ENCODE measurements at regions not wholly inside any gene's neighbourhood (a gene's known extent, or its start where the extent isn't known, plus 50 kb on each side); places are given as distances from the start of the nearest gene placed in this dataset.

DNA sequence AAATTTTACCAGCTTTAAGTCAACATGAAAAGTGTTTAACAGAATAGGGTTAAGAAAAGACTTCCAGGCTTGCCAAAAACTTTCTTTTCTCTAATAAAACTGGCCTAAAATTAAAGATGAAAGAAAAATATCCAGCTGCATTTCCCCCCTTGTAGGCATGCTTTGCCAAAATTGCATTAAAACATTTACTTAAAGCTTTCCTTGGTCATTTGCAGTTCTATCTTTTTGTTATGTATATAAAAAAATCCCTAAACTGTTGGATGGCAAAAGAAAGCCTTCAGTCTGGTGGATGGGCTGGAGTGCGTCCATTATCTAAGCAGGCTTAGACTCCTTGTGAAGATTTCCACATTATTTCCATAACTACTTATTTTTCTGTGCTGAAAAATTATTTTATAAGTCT, 105.4 kb upstream of the DSEL start:
- DNase-seq: no peak

DNA sequence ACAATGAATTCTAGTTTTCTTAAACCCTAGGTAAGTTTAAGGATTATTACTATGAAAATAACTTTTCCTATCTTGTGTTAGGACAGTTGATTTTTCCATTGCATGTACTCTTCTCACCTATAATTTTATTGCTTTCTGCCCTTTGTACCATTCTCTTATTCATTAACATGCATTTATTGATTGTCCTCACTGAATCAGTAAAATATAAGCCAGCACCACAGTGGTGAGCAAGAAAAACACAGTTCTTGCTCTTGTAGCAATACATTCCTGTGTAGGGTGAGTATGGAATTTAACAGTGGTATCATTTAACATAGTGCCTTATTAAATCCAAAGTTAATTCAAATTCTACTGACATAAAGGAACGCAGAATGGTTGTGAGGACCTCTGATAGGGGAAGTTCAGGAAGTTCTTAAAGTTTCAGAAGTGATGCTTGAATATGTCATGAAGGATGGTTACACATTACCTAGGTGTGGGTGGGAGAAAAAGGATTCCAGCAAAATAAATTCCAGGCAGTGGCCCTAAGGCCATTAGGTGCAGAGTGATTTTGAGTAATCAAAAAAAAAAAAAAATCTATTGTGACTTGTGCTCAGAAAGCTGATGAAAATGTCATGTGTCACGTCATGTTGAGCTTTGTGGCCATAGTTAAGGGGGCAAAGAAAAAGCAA, 104.7 kb upstream of the DSEL start:
- no peak for DNase-seq

DNA sequence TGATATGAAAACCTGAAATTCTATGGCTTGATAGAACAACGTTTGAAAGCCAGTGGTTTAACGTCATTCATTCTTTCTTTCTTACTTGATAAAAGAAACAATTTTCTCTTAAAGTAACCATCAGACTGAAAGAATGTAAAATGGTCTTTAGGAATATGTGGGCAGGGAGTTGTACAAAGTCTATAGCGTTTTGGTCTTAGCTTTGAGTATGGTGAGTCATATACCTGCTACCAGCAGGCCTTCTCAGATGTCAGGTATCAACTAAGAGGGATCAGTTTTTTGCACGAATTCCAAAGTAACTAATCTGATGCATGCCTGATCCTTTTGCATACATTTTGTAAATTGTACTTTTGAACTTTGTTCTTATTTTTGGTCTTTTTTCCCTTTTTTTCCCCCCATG, 101.5 kb upstream of the DSEL start:
- DNase-seq: no peak

DNA sequence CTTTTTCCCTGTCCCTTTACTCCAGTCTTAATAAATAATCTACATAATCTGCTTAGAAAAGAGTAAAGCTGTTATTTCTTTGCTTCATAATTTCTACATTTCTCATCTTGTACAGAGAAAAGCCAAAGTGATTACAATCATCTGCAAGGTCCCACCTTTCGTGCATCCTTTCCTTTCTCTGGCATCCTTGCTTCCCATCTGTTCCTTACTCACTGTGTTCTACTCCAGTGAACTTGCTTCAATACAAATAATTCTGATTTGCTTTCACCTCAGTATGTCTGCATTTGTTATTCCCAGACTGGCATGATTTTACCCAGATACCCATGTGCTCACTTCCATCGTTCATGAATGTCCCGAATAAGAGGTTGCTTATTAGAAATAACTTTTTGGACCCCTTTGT, 99.4 kb upstream of the DSEL start:
- no peak for DNase-seq

DNA sequence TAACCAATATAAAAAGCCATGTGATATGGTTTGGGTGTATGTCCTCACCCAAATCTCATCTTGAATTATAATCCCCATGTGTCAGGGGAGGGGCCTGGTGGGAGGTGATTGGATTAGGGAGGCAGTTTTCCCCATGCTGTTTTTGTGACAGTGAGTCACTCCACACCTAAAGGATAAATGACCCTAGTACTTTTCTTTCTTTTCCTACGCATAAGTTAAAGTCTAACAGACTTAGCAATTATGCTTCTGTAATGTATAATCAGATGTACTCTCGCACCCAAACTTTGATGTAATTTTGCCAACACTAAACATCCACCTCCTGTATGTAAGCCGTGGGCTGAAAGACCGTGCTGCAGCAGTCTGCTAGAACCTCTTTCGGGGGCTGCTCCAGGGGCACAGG, 97.2 kb upstream of the DSEL start:
- DNase-seq: no peak

DNA sequence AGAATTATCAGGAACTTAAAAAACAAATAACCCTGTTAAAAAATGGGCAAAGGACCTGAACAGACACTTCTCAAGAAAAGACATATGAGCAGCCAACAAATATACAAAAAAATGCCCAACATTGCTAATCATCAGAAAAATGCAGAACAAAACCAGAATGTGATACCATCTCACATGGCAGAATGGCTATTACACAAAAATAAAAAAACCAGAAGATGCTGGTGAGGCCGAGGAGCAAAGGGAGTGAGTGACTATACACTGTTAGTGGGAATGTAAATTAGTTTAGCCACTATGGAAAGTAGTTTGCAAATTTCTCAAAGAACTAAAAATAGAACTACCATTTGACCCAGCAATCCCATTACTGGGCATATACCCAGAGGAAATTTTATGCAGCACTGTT, 95.8 kb upstream of the DSEL start:
- DNase-seq: no peak

DNA sequence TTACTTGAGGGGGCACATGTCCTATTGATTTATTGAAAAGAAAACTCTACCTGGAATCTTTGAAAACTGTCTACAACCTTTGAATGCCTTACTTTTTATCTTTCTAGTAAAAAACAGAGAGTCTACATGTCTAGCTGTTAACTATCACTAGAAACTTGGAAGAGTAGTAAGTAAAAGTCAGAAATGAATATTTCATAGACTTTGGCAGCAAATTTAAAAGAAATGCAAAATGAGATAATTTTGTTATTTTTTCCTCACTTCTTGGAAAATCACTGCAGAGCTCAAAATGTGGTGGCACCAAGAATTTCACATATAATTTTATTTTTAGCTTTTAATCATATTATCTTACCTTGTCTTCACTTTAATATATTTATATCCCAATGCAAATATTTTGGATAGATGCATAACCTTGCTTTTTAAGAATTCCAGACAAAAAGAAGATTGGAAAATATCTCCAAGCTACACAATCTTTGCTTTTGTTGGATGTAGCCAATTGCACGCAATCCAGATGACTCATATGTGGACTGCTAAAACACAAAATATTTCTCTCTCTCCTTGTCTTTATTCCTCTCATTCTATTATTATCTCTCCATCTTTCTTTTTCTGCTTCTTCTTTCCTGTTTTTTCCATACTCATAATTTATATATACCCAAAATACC, 92.2 kb upstream of the DSEL start:
- DNase-seq: no peak

DNA sequence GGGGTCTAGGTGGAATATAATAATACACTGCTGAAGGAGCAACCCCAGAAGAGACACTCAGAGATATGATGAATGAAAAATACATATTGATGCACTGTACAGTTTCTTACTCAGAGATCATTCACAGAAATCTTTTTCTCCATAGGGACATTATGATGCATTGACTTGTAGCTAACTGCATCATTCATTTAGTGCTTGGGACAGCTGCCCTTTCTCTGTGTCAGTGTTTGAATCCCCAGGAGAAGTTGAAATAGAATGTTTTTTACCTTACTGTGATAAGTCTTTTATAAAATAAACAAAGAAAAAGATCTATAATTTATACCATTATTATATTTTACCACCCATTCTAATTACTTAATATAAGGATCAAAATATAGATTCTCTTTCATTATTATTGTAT, 91.7 kb upstream of the DSEL start:
- DNase-seq: no peak

DNA sequence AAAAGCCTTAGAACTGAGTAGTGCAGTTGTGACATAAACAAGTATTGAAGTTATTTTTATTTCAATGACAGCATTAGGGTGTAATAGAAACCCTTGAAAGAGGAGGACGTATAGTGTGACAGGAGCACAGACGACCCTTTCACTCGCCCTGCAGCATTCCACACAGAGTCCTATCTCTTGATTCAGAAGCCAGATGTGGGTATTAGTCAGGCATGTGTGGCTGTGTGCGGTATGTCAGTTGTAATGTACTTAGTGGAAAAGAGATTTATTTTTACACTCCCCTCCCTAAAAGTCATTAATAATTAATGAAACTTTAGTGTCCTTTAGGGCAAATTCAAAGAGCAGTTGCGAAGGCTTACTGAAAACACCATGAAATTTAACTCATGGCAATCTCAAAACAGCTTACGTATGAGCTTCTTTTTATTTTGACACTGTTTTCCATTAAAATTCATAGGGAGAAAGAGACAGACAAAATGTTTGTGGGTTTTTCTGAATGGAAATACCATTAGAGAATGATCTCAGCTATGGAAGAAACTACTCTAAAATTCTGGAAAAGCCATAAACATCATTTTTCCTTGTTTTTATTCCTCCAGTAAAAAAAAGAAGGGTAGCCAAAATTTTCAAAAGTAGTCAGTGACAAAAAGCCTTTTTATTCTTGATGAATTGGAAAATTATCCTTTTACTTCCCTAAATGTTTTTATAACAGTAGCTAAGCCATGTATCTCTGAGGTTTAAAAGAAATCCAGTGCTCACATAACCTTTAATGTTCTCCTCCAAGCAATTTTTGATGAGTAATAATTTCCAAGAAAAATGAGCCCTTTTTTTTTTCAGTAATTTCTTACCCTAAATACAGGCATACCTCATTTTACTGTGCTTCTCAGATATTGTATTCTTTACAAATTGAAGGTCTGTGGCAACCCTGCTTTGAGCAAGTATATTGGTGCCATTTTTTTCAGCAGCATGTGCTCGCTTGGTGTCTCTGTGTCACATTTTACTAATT, 84.0 kb upstream of the DSEL start:
- DNase-seq: no peak

DNA sequence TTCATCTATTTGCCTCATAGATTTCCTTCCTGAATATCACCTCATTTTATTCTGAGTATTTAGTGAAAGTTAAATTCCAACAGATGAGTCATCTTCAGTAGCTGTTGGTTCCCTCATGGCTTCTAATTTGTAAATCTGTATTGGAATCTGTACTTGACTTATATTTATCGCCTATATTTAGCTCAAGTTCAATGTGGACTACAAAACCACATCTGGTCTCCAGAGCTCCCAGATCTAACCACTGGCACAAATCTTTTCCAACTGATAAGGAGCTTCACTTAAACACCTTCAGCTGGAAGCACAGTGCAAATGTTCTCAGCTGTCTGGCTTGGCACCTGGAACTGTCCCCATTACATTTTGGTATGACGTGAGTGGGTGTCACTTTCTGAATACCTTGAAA, 82.8 kb upstream of the DSEL start:
- DNase-seq: no peak

DNA sequence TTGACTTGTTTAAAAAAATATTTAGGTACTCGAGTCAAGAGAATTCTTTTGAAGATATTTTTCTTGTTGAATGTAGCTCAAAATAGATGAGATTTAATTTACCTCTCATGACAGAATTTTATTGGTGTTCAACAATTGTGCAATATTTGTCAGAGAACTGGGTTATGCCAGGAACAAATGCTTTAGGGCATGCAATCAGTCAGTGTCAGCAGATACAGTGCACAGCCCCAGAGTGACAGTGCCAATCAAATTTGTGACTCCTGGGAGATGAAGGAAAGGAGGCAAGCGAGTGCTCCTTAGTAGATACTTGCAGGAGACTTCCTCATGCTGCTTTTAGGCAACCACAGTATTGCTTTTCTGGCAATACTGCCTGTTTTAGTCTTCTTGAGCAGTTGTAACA, 81.2 kb upstream of the DSEL start:
- DNase-seq: no peak

DNA sequence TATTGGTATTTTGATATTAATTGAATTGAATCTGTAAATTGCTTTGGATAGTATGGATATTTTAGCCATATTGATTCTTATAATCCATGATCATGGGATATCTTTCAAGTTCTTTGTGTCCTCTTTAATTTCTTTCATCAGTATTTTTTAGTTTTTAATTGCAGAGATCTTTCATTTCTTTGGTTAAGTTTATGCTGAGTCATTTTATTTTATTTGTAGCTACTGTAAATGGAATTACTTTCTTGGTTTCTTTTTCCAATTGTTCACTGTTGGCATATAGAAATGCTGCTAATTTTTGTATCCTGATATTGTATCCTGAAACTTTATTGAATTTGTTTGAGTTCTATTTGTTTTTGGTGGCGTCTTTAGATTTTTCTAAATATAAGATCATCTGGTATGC, 79.5 kb upstream of the DSEL start:
- DNase-seq: no peak

DNA sequence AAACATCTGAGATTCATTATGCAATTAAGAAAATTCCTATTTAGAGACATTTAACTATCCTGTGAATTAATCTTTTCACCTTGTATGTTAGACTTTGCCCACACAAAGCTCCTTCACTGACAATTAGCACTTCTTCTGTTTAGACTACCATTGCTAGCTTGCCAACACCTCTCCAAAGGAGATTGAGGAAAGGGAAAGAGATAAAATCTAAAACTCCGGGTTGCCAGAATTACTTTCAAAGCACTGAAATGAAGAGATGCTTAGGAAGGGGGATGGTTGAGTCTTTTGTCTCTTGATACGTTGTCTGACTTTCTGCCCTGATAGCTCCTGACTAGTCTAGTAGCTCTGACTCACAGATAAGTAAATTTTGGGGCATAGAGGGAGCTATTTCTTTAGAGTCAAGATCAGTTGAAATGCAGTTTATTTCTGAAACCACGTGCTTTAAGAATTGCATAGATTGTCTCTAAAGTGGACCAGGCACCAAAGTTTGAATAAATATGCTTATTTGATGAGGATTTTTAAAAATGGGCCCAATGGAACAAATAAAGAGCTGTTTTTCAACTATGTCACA, 74.1 kb upstream of the DSEL start:
- no peak for DNase-seq

DNA sequence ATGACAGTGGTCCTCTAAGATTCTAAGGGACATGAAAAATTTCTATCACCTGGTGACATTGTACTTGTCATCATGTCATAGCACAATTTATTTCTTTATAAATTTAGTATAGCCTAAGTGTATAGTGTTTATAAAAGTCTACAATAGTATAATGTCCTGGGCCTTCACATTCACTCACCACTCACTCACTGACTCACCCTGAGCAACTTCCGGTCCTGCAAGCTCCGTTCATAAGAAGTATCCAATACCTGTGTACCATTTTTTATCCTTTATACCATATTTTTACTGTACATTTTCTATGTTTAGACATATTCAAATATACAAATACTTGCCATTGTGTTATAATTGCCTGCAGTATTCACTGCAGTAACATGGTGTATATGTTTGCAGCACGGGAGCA, 72.8 kb upstream of the DSEL start:
- no peak for DNase-seq

DNA sequence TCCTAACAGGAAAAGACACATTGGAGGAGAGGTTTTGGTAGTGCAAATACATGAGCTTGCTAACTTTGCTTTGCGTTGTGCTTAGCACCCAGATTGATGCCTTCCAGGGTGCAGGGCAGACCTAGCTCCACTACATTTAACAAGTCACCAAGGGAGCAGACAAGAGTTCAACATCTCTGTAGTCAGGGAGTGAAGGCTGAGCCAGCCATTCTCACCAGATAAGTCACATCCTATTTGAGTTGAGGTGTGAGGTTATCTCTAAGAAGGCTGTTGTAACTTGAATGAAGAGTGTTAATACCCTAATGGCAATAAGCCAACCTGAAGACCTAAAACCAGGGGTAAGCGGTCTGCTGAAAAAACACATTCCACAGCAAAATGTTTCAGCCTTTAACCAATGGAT, 69.6 kb upstream of the DSEL start:
- DNase-seq: no peak

DNA sequence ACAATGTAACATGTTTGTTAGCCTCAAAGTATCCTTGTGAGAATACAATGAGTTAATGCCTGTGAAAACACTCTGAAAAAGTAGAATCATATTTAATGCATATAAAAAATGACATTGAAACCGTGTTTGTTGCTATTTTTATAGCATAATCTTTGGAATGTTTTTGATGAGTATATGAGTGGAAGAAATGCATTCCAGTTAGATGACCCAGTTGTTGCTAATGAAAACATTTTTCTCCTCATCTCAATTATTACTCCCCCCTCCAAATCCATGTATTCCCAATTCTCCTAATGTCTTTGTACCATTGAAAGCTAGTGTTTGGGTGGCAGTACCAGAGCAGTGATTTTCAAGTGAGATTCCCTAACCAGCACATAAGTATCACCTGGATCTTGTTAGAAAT, 67.1 kb upstream of the DSEL start:
- DNase-seq: no peak

DNA sequence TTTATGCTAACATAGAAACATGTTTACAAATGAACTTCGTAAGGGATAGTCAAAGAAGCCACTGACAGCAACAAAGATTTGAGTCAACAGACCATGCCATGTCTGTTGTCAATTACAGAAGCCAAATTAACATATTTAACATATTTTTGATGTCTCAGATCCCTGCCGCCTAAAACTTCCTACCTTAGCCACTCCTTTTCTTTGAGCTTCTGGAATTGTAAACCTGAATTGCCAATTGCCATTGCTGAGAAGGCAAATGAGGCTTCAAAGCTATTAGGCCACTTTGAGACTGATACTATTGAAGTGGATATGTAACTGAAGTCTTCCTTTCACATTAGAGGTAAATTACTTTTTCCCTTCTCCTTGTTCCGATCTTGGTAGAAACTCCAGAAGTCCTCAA, 66.0 kb upstream of the DSEL start:
- no peak for DNase-seq

DNA sequence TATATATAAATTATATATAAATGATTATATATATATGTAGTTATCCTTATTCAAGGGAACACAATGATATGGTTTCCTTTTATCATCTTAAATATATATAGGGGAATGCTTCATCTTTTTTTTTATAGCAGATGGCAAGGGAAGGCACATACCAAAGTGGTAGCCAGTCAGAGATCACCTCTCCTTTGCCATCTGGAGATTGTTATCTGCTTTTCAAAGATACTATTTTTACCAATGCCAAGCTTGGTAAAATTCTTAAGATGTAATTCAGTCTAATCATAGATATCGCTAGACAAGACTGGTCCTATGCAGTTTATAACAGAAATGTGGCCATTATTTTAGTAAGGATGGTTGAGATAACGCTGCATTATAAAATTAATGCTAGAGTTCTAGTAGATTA, 64.7 kb upstream of the DSEL start:
- DNase-seq: no peak

DNA sequence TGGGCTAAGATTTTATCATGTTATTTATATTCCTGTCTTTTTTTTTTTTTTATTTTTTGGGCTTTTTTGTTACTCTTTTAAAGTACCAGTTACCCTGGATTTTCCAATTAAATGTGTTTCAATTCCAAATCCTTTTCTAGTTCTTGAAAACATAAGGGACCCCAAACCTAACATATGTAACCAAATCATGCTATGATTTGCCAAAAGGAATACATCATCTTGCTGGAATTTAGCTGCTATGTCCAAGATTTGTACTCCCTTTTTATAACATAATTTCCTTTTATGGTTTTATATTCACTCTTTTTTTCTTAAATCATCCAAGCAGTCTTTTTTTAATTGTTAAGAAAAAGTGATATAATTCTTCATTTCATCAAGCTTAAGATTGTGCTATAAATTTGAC, 60.9 kb upstream of the DSEL start:
- no peak for DNase-seq

DNA sequence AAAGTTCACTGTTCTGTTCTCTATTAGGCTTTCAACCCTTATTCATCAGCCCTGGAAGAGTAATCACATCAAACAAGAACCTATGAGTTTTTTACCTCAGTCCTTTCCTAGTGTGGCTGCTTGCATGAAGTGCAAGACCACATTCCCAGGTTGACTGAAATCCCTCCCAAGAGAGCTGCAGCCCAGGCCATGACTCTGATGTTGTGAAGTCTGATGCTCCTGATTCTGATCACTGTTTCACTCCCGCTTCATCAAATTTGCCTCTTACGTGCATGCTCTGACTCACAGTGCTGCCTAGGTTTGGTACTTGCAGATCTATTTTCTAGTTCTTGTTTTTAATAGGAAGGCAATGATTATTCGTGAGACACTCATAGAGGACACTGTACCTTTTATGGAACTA, 58.2 kb upstream of the DSEL start:
- DNase-seq: no peak

DNA sequence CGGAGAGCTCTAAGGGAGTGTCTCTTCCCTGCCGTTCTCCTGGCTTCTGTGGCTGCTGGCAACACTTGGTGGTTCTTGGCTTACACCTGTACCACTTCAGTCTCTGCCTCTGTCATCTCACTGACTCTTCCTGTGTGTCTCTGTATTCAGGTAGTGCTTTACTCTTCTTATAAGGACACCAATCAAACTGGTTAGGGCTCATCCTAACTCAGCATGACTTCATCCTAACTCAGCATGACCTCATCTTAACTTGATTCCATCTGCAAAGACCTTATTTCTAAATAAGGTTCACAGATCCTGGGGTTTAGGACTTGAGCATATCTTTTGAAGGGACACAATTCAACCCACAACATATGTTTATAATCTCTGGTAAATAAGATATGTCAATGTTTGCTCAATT, 51.6 kb upstream of the DSEL start:
- DNase-seq: no peak

All from SHP77 (cell line).